HEK293 (cell line): ENCODE measurements at regions not wholly inside any gene's neighbourhood (a gene's known extent, or its start where the extent isn't known, plus 50 kb on each side); places are given as distances from the start of the nearest gene placed in this dataset.

Experiments
- CTCF ChIA-PET: fragments of 350-600 bp; formaldehyde crosslinking; extraction: SDS; loops from one replicate; lab custom pipeline; 2021; ENCODE audit warnings: antibody characterized with exemption; lab: Yijun Ruan, JAX
- POLR2A ChIA-PET: fragments of 300-600 bp; formaldehyde crosslinking; extraction: SDS; loops from one replicate; lab custom pipeline; 2020; ENCODE audit warnings: antibody characterized with exemption, inconsistent platforms; lab: Yijun Ruan, JAX
- H3K27ac ChIP-seq: fragments of 200-500 bp; sonication (Bioruptor generic); 2 replicates; pipeline ENCODE4 v1.5.1; 2014; ENCODE audit warnings: low read depth, low read length, control low read depth, inconsistent platforms; ENCODE audit errors: extremely low read depth
- H3K36me3 ChIP-seq, 2 experiments: fragments of 200-500 bp in 1 of 2; sonication (Bioruptor generic) in 1 of 2; 1 replicate in 1 of 2; 2 replicates in 1 of 2; pipeline ENCODE4 v1.5.1; 2014 to 2017; ENCODE audit warnings: inconsistent platforms in 2 of 2, low read length in 2 of 2; ENCODE audit not compliant: control insufficient read depth in 2 of 2, insufficient read depth in 1 of 2
- H3K4me1 ChIP-seq: fragments of 200-500 bp; sonication (Bioruptor generic); 2 replicates; pipeline ENCODE4 v1.5.1; 2014; ENCODE audit warnings: mild to moderate bottlenecking, low read length, inconsistent platforms; ENCODE audit not compliant: control insufficient read depth, insufficient read depth
- H3K4me3 ChIP-seq: 2 replicates; pipeline ENCODE4 v1.5.1; 2011; ENCODE audit warnings: low read depth, mild to moderate bottlenecking, control low read depth, low read length, moderate library complexity
- H3K9me3 ChIP-seq: fragments of 200-500 bp; sonication (Bioruptor generic); 2 replicates; pipeline ENCODE4 v1.5.1; 2014; ENCODE audit warnings: low read depth, low read length, inconsistent platforms; ENCODE audit not compliant: control insufficient read depth, insufficient read depth
- BCL11A ChIP-seq: fragments of 450-650 bp; formaldehyde crosslinking; IDR thresholded peaks from 2 replicates; pipeline ENCODE4 v1.5.1; 2016; ENCODE audit warnings: low read depth, missing biosample characterization, missing genetic modification characterization
- CTCF ChIP-seq: fragments of 450-650 bp; formaldehyde crosslinking; IDR thresholded peaks from 2 replicates; pipeline ENCODE4 v1.5.1; 2016; ENCODE audit warnings: missing biosample characterization, missing genetic modification characterization
- EGR2 ChIP-seq: fragments of 450-650 bp; formaldehyde crosslinking; IDR thresholded peaks from 2 replicates; pipeline ENCODE4 v1.5.1; 2016; ENCODE audit warnings: low read depth, missing biosample characterization, missing genetic modification characterization
- PRDM10 ChIP-seq: fragments of 450-650 bp; formaldehyde crosslinking; IDR thresholded peaks from 2 replicates; pipeline ENCODE4 v1.5.1; 2016; ENCODE audit warnings: missing biosample characterization, missing genetic modification characterization
- REST ChIP-seq: fragments of 450-650 bp; formaldehyde crosslinking; IDR thresholded peaks from 2 replicates; pipeline ENCODE4 v1.5.1; 2016; ENCODE audit warnings: missing biosample characterization, missing genetic modification characterization
- SETDB1 ChIP-seq: IDR thresholded peaks from one replicate; pipeline ENCODE4 v1.6.1; 2017; ENCODE audit warnings: mild to moderate bottlenecking, low read length, moderate library complexity, mixed read lengths; ENCODE audit not compliant: insufficient read length
- YY2 ChIP-seq: fragments of 450-650 bp; formaldehyde crosslinking; IDR thresholded peaks from 2 replicates; pipeline ENCODE4 v1.5.1; 2016; ENCODE audit warnings: missing biosample characterization, missing genetic modification characterization
- ZNF239 ChIP-seq: fragments of 450-650 bp; formaldehyde crosslinking; IDR thresholded peaks from 2 replicates; pipeline ENCODE4 v1.5.1; 2016; ENCODE audit warnings: missing biosample characterization, missing genetic modification characterization
- ZNF324 ChIP-seq: fragments of 450-650 bp; formaldehyde crosslinking; IDR thresholded peaks from 2 replicates; pipeline ENCODE4 v1.5.1; 2016; ENCODE audit warnings: missing biosample characterization, missing genetic modification characterization
- ZNF354C ChIP-seq: fragments of 450-650 bp; formaldehyde crosslinking; IDR thresholded peaks from 2 replicates; pipeline ENCODE4 v1.5.1; 2016; ENCODE audit warnings: missing biosample characterization, missing genetic modification characterization, low read depth, borderline replicate concordance
- ZNF362 ChIP-seq: fragments of 450-650 bp; formaldehyde crosslinking; IDR thresholded peaks from 2 replicates; pipeline ENCODE4 v1.5.1; 2016; ENCODE audit warnings: missing biosample characterization, missing genetic modification characterization
- ZNF404 ChIP-seq: fragments of 450-650 bp; formaldehyde crosslinking; IDR thresholded peaks from 2 replicates; pipeline ENCODE4 v1.5.1; 2017; ENCODE audit warnings: missing biosample characterization, missing genetic modification characterization
- ZNF548 ChIP-seq: fragments of 450-650 bp; formaldehyde crosslinking; IDR thresholded peaks from 2 replicates; pipeline ENCODE4 v1.5.1; 2016; ENCODE audit warnings: missing biosample characterization, missing genetic modification characterization
- ZNF561 ChIP-seq: fragments of 450-650 bp; IDR thresholded peaks from 2 replicates; pipeline ENCODE4 v1.5.1; 2018; ENCODE audit warnings: missing biosample characterization, missing genetic modification characterization, borderline replicate concordance
- ZNF585B ChIP-seq: fragments of 450-650 bp; formaldehyde crosslinking; IDR thresholded peaks from 2 replicates; pipeline ENCODE4 v1.5.1; 2016; ENCODE audit warnings: missing biosample characterization, missing genetic modification characterization
- ZNF610 ChIP-seq: fragments of 450-650 bp; formaldehyde crosslinking; IDR thresholded peaks from 2 replicates; pipeline ENCODE4 v1.5.1; 2016; ENCODE audit warnings: missing biosample characterization, missing genetic modification characterization, borderline replicate concordance
- ZNF645 ChIP-seq: fragments of 450-650 bp; formaldehyde crosslinking; IDR thresholded peaks from 2 replicates; pipeline ENCODE4; 2016; ENCODE audit warnings: missing biosample characterization, missing genetic modification characterization
- ZNF664 ChIP-seq: fragments of 450-650 bp; formaldehyde crosslinking; IDR thresholded peaks from 2 replicates; pipeline ENCODE4 v1.5.1; 2016; ENCODE audit warnings: missing biosample characterization, missing genetic modification characterization
- ZNF843 ChIP-seq: fragments of 450-650 bp; formaldehyde crosslinking; IDR thresholded peaks from 2 replicates; pipeline ENCODE4 v1.5.1; 2016; ENCODE audit warnings: missing biosample characterization, missing genetic modification characterization
- ZSCAN30 ChIP-seq: fragments of 450-650 bp; IDR thresholded peaks from 2 replicates; pipeline ENCODE4 v1.5.1; 2018; ENCODE audit warnings: missing biosample characterization, mild to moderate bottlenecking, missing genetic modification characterization, moderate library complexity

- Histone ChIP-seq H3K9me3 (no peaks in the 10 kb centered on the region), H3K4me1 (peaks cover 5% of the 10 kb centered on the region; the same call in 1 of the 2 replicates), H3K27ac (no peak overlapping the region), H3K36me3 (no peaks in the 10 kb centered on the region), H3K4me3 (no peak overlapping the region)
- CTCF ChIA-PET: no interaction called here
- POLR2A ChIA-PET: no interaction called here
- TF ChIP-seq SETDB1 (peak; percentile 38), REST (tag by site-specific recombination) (no peak)
Measured at GRCh38 chr5:92994392-92994791, 586.6 kb downstream of the NR2F1-AS1 start.

GRCh38 chr5:92992073-92992472 is 588.9 kb downstream of the NR2F1-AS1 start:
- H3K27ac ChIP-seq: no peak overlapping the region
- CTCF ChIA-PET: no interaction called here

More at GRCh38 chr5:92992073-92992472, 588.9 kb downstream of the NR2F1-AS1 start:
- Histone ChIP-seq H3K36me3 (no peaks in the 10 kb centered on the region), H3K9me3 (no peaks in the 10 kb centered on the region), H3K4me1 (peaks cover 5% of the 10 kb centered on the region; the same call in 1 of the 2 replicates), H3K4me3 (no peak overlapping the region)
- TF ChIP-seq PRDM10 (tag by site-specific recombination) (no peak), ZNF645 (tag by site-specific recombination) (no peak), ZNF561 (no peak), ZNF239 (tag by site-specific recombination) (no peak), EGR2 (no peak), ZNF610 (tag by site-specific recombination) (no peak), ZNF843 (no peak), ZNF404 (tag by site-specific recombination) (no peak), ZNF324 (tag by site-specific recombination) (no peak), YY2 (no peak), ZSCAN30 (tag by site-specific recombination) (no peak), ZNF362 (no peak), BCL11A (tag by site-specific recombination) (no peak), ZNF585B (tag by site-specific recombination) (no peak), ZNF664 (no peak), ZNF548 (no peak), ZNF354C (tag by site-specific recombination) (no peak), CTCF (tag by site-specific recombination) (no peak)
- POLR2A ChIA-PET: no interaction called here
